ENCODE measurements at regions not wholly inside any gene's neighbourhood (a gene's known extent, or its start where the extent isn't known, plus 50 kb on each side); places are given as distances from the start of the nearest gene placed in this dataset.

DNA sequence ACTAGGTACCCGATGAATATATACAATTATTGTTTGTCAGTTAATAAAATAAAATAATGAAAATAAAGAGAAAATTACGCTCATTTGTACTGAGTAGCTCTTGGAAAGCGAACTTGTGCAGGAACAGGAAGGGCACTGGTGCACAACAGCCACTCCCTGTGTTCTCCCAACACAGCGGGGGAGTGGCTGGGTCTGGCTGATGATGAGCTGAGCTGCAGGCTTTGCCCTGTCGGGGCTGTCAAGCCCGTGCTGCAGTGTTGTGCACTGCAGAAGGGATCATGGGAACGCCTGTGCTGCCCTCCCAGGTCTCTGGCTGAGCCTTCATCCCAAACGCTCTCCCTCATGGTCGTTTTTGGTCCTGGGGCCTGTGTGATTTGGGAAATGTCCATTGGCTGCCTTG lies 131.7 kb upstream of the MAP3K4 start:
- Histone ChIP-seq H3K27ac (no peak overlapping the region), H3K27me3 (no peaks in the 10 kb centered on the region), H3K9me3 (no peaks in the 10 kb centered on the region), H3K36me3 (no peaks in the 10 kb centered on the region), H3K4me1 (ENCODE audit: control insufficient read depth in 1 of 2, insufficient read depth in 1 of 2, low read depth in 1 of 2, low read length in 1 of 2) (no peaks in the 10 kb centered on the region), H3K4me3 (ENCODE audit: low read depth in 1 of 2, low read length in 1 of 2) (no peak overlapping the region)
- TF ChIP-seq, protein P1, sequence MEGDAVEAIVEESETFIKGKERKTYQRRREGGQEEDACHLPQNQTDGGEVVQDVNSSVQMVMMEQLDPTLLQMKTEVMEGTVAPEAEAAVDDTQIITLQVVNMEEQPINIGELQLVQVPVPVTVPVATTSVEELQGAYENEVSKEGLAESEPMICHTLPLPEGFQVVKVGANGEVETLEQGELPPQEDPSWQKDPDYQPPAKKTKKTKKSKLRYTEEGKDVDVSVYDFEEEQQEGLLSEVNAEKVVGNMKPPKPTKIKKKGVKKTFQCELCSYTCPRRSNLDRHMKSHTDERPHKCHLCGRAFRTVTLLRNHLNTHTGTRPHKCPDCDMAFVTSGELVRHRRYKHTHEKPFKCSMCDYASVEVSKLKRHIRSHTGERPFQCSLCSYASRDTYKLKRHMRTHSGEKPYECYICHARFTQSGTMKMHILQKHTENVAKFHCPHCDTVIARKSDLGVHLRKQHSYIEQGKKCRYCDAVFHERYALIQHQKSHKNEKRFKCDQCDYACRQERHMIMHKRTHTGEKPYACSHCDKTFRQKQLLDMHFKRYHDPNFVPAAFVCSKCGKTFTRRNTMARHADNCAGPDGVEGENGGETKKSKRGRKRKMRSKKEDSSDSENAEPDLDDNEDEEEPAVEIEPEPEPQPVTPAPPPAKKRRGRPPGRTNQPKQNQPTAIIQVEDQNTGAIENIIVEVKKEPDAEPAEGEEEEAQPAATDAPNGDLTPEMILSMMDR (IDR thresholded peaks at IDR 0.05): no peak

DNA sequence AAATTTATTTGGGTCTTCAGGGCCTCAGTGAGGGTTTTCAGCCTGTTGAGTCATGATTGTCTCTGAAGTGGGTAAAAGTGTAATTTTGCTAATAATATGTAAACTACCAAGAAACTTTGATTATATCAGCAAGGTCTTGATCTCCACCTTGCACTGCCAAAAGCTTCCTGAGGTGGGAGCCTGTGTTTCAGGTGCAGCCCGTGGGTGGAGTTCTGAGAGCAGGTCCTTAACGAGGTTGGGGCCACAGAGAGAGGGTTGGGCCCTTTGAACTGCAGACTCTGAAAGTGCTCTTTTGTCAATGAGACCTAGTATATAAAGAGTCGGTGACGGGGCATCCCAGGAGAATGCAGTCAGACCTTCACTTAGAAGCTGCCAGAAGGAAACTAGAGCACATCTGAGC lies 129.7 kb upstream of the MAP3K4 start:
- TF ChIP-seq, protein P1 (IDR thresholded peaks at IDR 0.05): no peak

DNA sequence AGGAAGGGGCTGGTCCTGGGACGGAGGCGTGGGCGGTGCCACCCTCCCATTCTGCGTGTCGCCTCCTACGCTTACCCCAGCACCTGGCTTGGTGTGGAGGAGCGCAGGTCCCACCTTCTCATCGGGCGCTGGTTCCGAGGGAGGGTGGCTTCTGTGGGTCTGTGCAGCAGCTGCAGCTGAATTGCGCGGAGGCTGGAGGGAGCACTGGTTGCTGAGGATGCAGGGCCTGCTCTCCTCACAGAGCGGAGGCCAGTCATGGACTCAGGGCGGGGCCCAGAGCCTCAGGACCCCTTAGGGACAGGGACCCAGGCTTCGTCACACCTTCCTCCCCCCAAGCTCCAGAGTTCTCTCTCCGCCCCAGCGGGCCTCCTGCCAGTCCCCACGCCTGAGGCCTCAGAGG lies 127.8 kb upstream of the MAP3K4 start:
- Histone ChIP-seq H3K4me3 (ENCODE audit: low read depth in 1 of 2, low read length in 1 of 2) (no peak overlapping the region), H3K27me3 (no peaks in the 10 kb centered on the region), H3K4me1 (ENCODE audit: control insufficient read depth in 1 of 2, insufficient read depth in 1 of 2, low read depth in 1 of 2, low read length in 1 of 2) (no peaks in the 10 kb centered on the region), H3K36me3 (no peaks in the 10 kb centered on the region), H3K9me3 (no peaks in the 10 kb centered on the region), H3K27ac (no peak overlapping the region)
- TF ChIP-seq, protein P1 (IDR thresholded peaks at IDR 0.05): no peak

More for the DNA sequence above, 129.7 kb upstream of the MAP3K4 start:
- no peak overlapping the region for H3K4me3 ChIP-seq (ENCODE audit: low read depth in 1 of 2, low read length in 1 of 2)
- no peaks in the 10 kb centered on the region for H3K36me3 ChIP-seq
- no peaks in the 10 kb centered on the region for H3K4me1 ChIP-seq (ENCODE audit: control insufficient read depth in 1 of 2, insufficient read depth in 1 of 2, low read depth in 1 of 2, low read length in 1 of 2)
- no peaks in the 10 kb centered on the region for H3K27me3 ChIP-seq
- no peaks in the 10 kb centered on the region for H3K9me3 ChIP-seq
- H3K27ac ChIP-seq: no peak overlapping the region

DNA sequence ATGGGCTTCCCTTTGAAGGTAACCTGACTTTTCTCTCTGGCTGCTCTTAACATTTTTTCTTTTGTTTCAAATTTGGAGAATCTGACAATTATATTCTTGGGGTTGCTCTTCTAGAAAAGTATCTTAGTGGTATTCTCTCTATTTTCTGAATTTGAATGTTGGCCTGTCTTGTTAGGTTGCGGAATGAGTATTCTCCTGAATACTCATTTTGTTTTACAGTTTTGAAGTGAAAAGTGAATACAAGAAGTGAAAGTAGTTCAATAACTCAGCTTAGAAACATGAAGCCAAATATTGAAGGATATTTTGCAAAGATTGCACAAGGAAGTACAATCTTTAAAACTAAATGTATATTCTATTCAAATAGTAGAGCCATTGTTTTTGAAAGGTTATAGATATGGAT lies 120.2 kb upstream of the MAP3K4 start:
- no peaks in the 10 kb centered on the region for H3K9me3 ChIP-seq
- H3K36me3 ChIP-seq: no peaks in the 10 kb centered on the region
- H3K4me1 ChIP-seq (ENCODE audit: control insufficient read depth in 1 of 2, insufficient read depth in 1 of 2, low read depth in 1 of 2, low read length in 1 of 2): no peaks in the 10 kb centered on the region
- H3K27me3 ChIP-seq: no peaks in the 10 kb centered on the region
- H3K27ac ChIP-seq: no peak overlapping the region
- TF ChIP-seq, protein P1 (IDR thresholded peaks at IDR 0.05): no peak
- H3K4me3 ChIP-seq (ENCODE audit: low read depth in 1 of 2, low read length in 1 of 2): no peak overlapping the region

DNA sequence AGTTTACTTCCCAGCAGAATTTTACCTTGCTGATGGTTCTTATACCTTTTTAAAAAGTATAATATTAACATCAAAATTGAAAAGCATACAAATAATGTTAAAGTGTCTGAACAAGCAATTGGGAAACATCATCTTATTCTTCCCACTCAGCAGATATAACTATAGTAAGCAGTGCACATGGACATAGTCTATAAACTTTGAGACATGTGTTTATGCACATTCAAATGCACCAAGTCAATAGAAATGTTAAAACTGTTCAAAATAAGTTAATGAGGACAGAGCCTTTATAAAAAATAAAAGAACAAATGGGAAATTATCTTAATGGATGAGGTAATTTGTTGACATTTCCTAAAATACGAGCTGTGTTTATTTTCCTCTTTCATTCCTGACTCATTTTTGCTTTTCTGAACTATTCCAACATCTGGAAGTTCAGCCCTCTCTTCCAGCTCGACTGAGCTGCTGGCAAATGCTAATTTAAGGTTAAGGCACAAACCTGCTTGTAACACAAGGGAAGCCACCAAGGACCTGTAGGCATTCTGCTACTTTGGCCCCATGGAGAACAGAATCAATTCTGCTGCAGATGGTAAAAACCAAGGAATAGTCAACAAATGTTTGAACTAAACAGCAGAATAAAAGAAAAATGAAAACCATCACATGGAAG lies 110.3 kb upstream of the MAP3K4 start:
- TF ChIP-seq, protein P1 (IDR thresholded peaks at IDR 0.05): no peak

More for the DNA sequence above, 110.3 kb upstream of the MAP3K4 start:
- Histone ChIP-seq H3K4me1 (ENCODE audit: control insufficient read depth in 1 of 2, insufficient read depth in 1 of 2, low read depth in 1 of 2, low read length in 1 of 2) (no peaks in the 10 kb centered on the region), H3K9me3 (no peaks in the 10 kb centered on the region), H3K27ac (no peak overlapping the region), H3K4me3 (ENCODE audit: low read depth in 1 of 2, low read length in 1 of 2) (no peak overlapping the region), H3K27me3 (no peaks in the 10 kb centered on the region), H3K36me3 (no peaks in the 10 kb centered on the region)

Data from neutrophil (primary cell).